HUES48 (cell line): ENCODE measurements at regions not wholly inside any gene's neighbourhood (a gene's known extent, or its start where the extent isn't known, plus 50 kb on each side); places are given as distances from the start of the nearest gene placed in this dataset.
"Not testable (repeated sequence)": the region's sequence is repeated elsewhere in the genome, so short reads cannot be mapped to it uniquely, and the experiment has no call there.

ENCODE experiments used
- H3K27ac ChIP-seq: one replicate; pipeline ENCODE4 v1.7.0; 2013; ENCODE audit warnings: low read depth, low read length, inconsistent platforms
- H3K27me3 ChIP-seq: 2 replicates; pipeline ENCODE4 v1.6.1; 2013; ENCODE audit warnings: mild to moderate bottlenecking, low read length; ENCODE audit not compliant: control insufficient read depth, insufficient read depth
- H3K36me3 ChIP-seq: 2 replicates; pipeline ENCODE4 v1.6.1; 2013; ENCODE audit warnings: low read length; ENCODE audit not compliant: control insufficient read depth, insufficient read depth
- H3K4me1 ChIP-seq: 2 replicates; pipeline ENCODE4 v1.6.1; 2013; ENCODE audit warnings: mild to moderate bottlenecking, low read length; ENCODE audit not compliant: control insufficient read depth, insufficient read depth
- H3K4me3 ChIP-seq: 2 replicates; pipeline ENCODE4 v1.5.1; 2013; ENCODE audit warnings: mild to moderate bottlenecking, low read depth, low read length
- H3K9ac ChIP-seq: 2 replicates; pipeline ENCODE4 v1.6.1; 2013; ENCODE audit warnings: mild to moderate bottlenecking, low read depth, low read length, moderate library complexity
- H3K9me3 ChIP-seq: 2 replicates; pipeline ENCODE4 v1.6.1; 2013; ENCODE audit warnings: low read length; ENCODE audit not compliant: control insufficient read depth, insufficient read depth

DNA sequence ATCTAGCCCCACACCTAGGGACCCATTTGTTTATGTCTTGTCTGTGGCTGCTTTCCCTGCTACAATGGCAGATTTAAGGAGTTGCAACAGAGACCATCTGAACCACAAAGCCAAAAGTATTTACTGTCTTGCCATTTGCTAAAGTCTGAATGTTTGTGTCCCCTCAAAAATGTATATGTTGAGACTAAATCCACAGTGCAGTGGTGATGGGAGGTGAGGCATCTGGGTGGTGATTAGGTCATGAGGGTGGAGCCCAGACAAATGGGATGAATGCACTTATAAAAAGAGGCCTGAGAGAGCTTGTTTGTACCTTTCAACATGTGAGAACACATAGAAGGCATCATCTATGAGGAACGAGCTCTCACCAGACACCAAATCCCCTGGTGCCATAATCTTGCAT is 137.3 kb downstream of the TMEM144 start:
- no peak overlapping the region for H3K9ac ChIP-seq
- no peaks in the 10 kb centered on the region for H3K27me3 ChIP-seq
- no peaks in the 10 kb centered on the region for H3K9me3 ChIP-seq
- no peak overlapping the region for H3K4me3 ChIP-seq
- no peaks in the 10 kb centered on the region for H3K36me3 ChIP-seq
- H3K27ac ChIP-seq: no peak overlapping the region
- 0 out of 2 replicates have a peak, but pooled peaks cover 7% of the 10 kb centered on the region for H3K4me1 ChIP-seq

DNA sequence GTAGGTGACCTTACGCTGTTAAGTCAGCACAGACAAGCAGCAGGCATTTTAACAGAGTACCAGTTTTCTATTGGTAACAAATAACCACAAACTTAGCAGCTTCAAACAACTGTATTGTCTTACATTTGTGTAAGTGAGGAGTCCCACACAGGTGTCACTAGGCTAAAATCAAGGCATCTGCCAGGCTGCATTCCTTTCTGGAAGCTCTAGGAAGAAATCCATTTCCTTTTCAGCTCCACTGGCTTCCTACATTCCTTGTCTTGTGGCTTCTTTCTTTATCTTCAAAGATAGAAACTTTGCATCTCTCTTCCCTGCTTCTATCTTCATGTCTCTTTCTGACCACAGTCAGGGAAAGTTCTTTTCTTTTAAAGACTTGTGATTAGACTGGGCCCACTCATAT is 139.9 kb downstream of the TMEM144 start:
- Histone ChIP-seq H3K9ac (no peak overlapping the region), H3K27me3 (no peaks in the 10 kb centered on the region), H3K36me3 (no peaks in the 10 kb centered on the region), H3K4me3 (no peak overlapping the region), H3K4me1 (0 out of 2 replicates have a peak, but pooled peaks cover 7% of the 10 kb centered on the region), H3K27ac (no peak overlapping the region), H3K9me3 (no peaks in the 10 kb centered on the region)

DNA sequence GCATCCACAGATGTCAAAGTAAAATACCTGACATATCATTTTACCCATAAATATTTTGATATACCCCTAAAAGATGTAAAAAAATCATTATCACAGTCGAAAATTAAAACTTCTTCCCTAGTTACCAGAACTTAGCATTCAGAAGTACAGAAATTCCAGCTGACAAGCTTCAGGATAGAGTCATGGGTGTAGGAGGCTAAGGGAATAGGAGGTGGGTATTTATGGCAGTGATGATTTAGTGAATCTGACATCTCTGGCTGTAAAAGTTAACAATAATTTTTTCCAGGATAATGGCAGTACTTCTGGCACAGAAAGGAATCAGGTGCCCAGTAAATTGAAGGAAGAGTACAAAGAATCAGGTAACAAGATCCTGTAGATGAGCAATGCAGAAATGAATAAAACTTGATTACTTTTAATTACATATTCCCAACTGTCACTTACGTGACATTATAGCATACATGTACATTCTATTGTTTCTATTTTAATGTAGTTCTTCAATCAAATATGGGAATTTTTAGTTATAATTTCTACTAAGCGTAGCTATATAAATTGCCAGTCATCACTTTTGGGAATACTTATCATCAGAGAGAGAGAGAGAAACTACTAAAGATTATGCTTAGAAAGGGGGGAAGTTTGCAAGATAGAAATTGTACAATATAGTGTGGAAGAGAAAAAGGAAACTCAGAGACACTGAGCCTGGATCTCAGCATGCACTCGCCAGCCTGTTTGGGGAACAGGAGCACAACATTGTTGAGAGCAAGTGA is 143.4 kb downstream of the TMEM144 start:
- H3K36me3 ChIP-seq: no peaks in the 10 kb centered on the region
- H3K4me3 ChIP-seq: no peak overlapping the region
- no peaks in the 10 kb centered on the region for H3K9me3 ChIP-seq
- H3K9ac ChIP-seq: no peak overlapping the region
- H3K27me3 ChIP-seq: no peaks in the 10 kb centered on the region
- H3K4me1 ChIP-seq: 0 out of 2 replicates have a peak, but pooled peaks cover 7% of the 10 kb centered on the region
- no peak overlapping the region for H3K27ac ChIP-seq

- H3K36me3 ChIP-seq: no peaks in the 10 kb centered on the region
- no peaks in the 10 kb centered on the region for H3K27me3 ChIP-seq
- no peak overlapping the region for H3K9ac ChIP-seq
- H3K9me3 ChIP-seq: no peaks in the 10 kb centered on the region
- no peak overlapping the region for H3K4me3 ChIP-seq
- no peaks in the 10 kb centered on the region for H3K4me1 ChIP-seq
- H3K27ac ChIP-seq: no peak overlapping the region
Observed at GRCh38 chr4:158356301-158356700, 146.0 kb downstream of the TMEM144 start.

- H3K27me3 ChIP-seq, H3K4me1 ChIP-seq, H3K36me3 ChIP-seq, H3K27ac ChIP-seq, H3K9me3 ChIP-seq, H3K4me3 ChIP-seq, H3K9ac ChIP-seq: not testable (repeated sequence)
Observed at GRCh38 chr4:158367932-158368441, 153.7 kb upstream of the RXFP1 start.

DNA sequence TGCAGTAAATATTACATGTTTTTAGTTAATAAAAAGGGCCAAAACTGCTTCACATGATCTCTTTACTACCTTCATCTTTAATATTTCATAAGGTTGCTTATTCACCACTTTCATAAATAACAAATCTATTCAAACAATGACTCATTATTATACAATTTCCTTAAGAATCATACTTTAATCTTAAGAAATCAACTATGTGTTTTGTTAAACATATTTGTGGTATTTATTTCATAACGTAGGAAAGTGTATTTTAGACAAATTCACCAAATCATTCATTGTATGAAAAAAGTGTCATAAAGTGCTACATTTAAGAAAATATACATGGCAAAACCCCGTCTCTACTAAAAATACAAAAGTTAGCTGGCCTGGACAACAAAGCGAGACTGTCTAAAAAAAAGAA is 150.5 kb upstream of the RXFP1 start:
- H3K9me3 ChIP-seq: 0 out of 2 replicates have a peak, but pooled peaks cover 6% of the 10 kb centered on the region
- H3K27ac ChIP-seq: no peak overlapping the region
- H3K27me3 ChIP-seq: no peaks in the 10 kb centered on the region
- H3K9ac ChIP-seq: no peak overlapping the region
- no peaks in the 10 kb centered on the region for H3K36me3 ChIP-seq
- H3K4me1 ChIP-seq: no peaks in the 10 kb centered on the region
- no peak overlapping the region for H3K4me3 ChIP-seq

DNA sequence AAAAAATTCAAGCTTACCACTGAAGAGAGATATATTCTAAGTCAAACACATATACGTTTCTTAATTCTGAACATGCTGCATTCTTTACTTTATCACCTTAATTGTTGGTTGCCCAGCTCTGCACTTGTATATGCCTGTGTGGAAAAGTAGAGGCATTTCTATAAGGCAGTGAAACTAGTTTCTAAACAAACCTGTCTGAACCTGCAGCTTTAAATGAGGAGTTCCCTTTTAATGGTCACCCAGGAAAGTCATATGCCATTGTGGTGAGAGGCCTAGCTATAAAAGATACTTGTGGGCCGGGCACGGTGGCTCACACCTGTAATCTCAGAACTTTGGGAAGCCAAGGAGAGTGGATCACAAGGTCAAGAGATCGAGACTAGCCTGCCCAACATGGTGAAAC is 147.4 kb upstream of the RXFP1 start:
- H3K36me3 ChIP-seq: no peaks in the 10 kb centered on the region
- no peak overlapping the region for H3K9ac ChIP-seq
- H3K4me1 ChIP-seq: no peaks in the 10 kb centered on the region
- no peak overlapping the region for H3K27ac ChIP-seq
- H3K27me3 ChIP-seq: no peaks in the 10 kb centered on the region
- H3K4me3 ChIP-seq: no peak overlapping the region
- no peaks in the 10 kb centered on the region for H3K9me3 ChIP-seq

DNA sequence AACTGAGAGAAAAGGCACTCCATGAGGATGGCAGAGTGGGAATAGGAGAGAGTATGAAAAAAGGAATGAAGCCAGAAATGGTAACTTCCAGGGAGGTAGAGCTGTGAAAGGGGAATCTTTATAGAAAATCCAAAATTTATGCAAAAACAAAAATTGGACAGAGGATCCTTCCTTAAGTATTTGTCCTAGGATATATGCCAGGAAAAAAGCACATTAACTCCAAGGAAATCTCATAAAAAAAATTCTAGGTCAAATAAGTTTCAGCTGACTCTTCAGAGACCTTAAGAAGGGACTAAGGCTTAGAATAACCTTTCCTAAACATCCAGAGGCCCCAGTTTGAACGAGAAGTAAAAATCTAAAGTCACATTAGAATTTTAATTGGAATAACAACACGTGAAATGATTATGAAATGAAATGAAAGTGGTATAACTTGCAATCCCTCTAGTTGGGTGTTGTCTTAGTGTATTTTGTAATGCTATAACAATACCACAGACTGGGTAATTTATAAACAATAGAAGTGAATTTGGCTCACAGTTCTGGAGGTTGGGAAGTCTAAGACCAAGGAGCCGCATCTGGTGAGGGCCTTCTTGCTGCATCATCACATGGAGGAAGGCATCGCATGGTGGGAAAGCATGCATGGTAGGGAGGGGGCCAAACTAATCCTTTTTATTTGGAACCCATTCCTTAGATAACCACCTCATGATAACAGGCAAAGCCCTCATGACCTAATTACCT is 145.4 kb upstream of the RXFP1 start:
- H3K27ac ChIP-seq: no peak overlapping the region

DNA sequence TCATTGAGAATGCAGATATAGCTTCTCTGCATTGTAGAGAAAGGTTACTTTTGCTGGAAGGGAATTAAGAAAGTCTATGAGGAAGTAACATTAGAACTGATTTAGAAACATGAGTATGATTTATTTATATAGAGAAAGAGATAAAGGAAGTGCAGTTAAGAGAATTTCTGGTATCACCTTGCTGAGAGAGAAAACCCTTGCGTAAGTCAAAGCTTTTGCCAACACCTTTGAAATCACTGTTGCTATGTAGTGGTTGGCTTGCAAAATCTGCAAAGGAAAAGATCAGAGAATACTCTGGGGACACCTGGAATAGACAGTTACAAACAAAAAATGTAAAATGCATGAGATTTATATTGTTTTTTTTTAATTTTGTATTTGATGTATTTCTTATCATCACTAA is 137.3 kb upstream of the RXFP1 start:
- Histone ChIP-seq H3K9ac (no peak overlapping the region), H3K27me3 (no peaks in the 10 kb centered on the region), H3K4me3 (no peak overlapping the region), H3K36me3 (no peaks in the 10 kb centered on the region), H3K9me3 (no peaks in the 10 kb centered on the region), H3K27ac (no peak overlapping the region), H3K4me1 (no peaks in the 10 kb centered on the region)

More for the DNA sequence above, 145.4 kb upstream of the RXFP1 start:
- Histone ChIP-seq H3K9me3 (no peaks in the 10 kb centered on the region), H3K36me3 (no peaks in the 10 kb centered on the region), H3K27me3 (no peaks in the 10 kb centered on the region), H3K4me1 (no peaks in the 10 kb centered on the region), H3K4me3 (no peak overlapping the region), H3K9ac (no peak overlapping the region)

- Histone ChIP-seq H3K9me3 (no peaks in the 10 kb centered on the region), H3K4me3 (no peak overlapping the region), H3K9ac (no peak overlapping the region), H3K27me3 (no peaks in the 10 kb centered on the region), H3K27ac (no peak overlapping the region), H3K4me1 (no peaks in the 10 kb centered on the region), H3K36me3 (no peaks in the 10 kb centered on the region)
Observed at GRCh38 chr4:158395343-158395742, 126.3 kb upstream of the RXFP1 start.

DNA sequence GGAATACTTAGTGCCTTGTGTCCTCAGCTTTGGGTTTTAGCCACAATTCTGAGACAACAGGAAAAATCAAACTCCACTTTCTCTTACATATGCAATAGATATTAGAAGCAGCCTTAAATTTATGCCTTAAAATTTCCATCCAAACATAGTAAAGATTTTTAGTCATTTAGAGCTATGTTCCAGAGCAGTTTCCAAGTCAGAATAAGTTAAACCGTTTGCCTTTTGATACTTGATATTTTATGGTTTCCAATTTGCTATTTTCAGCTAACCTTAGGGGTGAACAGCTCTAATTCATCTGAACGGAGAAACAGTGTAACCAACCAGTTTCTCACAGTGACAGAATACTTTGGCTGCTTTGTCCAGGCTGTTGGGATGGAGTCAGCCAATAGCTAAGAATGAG is 125.8 kb upstream of the RXFP1 start:
- Histone ChIP-seq H3K27me3 (no peaks in the 10 kb centered on the region), H3K36me3 (no peaks in the 10 kb centered on the region), H3K9me3 (no peaks in the 10 kb centered on the region), H3K9ac (no peak overlapping the region), H3K4me1 (no peaks in the 10 kb centered on the region), H3K4me3 (no peak overlapping the region), H3K27ac (no peak overlapping the region)
